ENCODE measurements at regions not wholly inside any gene's neighbourhood (a gene's known extent, or its start where the extent isn't known, plus 50 kb on each side); places are given as distances from the start of the nearest gene placed in this dataset.

DNA sequence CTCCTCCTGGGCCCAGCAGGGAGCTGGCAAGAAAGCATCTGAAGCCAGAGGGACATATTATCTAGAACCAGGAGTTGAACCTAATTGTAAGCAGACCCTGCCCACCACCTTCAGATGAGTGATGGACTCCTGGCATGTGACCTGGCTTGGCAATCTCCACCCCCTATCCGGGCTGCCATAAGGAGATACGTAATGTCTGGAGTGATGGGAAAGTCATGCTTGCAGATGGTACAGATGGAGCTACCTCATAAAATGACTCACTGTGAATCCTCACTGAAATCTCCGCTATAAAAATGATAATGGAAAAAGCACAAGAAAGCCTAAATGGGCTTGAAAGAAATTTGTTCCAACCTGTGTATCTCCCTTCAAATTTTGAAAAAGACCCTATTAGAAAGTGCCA, 157.5 kb downstream of the DMRT2 start:
- Histone ChIP-seq H3K79me2 (no peaks in the 10 kb centered on the region), H3K36me3 (ENCODE audit: control insufficient read depth, insufficient read depth, low read length) (no peaks in the 10 kb centered on the region), H3K9me3 (ENCODE audit: control insufficient read depth, low read length) (no peaks in the 10 kb centered on the region), H3K4me1 (no peaks in the 10 kb centered on the region), H3K9ac (no peak overlapping the region), H3K4me3 (ENCODE audit: low read depth, low read length) (no peak overlapping the region), H3K27me3 (ENCODE audit: control insufficient read depth, insufficient read depth, low read length) (no peaks in the 10 kb centered on the region), H3K4me2 (ENCODE audit: low read length) (no peak overlapping the region), H2AFZ (no peak overlapping the region), H3K27ac (no peak overlapping the region)
- TF ChIP-seq, protein P1, sequence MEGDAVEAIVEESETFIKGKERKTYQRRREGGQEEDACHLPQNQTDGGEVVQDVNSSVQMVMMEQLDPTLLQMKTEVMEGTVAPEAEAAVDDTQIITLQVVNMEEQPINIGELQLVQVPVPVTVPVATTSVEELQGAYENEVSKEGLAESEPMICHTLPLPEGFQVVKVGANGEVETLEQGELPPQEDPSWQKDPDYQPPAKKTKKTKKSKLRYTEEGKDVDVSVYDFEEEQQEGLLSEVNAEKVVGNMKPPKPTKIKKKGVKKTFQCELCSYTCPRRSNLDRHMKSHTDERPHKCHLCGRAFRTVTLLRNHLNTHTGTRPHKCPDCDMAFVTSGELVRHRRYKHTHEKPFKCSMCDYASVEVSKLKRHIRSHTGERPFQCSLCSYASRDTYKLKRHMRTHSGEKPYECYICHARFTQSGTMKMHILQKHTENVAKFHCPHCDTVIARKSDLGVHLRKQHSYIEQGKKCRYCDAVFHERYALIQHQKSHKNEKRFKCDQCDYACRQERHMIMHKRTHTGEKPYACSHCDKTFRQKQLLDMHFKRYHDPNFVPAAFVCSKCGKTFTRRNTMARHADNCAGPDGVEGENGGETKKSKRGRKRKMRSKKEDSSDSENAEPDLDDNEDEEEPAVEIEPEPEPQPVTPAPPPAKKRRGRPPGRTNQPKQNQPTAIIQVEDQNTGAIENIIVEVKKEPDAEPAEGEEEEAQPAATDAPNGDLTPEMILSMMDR (IDR thresholded peaks at IDR 0.05), result no peak

DNA sequence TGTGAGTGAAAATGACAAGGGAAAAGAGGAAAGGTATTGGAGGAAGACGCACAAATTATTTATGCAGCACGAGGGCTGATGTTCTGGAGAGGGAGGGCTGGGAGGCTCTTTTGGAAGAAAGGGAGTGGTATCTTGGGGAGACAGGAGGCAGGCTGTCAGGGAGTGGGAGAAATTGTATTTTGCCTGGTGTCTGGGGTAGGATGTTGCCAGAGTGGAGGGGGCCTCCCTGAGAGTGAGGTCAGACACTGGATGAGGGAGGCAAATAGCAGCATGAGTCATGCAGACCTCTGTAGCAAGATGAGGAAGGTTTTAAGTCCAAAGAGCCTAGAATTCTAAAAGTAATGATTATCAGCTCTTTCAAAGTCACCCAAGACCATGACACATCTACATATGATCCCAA, 158.0 kb downstream of the DMRT2 start:
- TF ChIP-seq, protein P1 (IDR thresholded peaks at IDR 0.05), result no peak
- no peaks in the 10 kb centered on the region for H3K9me3 ChIP-seq (ENCODE audit: control insufficient read depth, low read length)
- H3K27ac ChIP-seq, result no peak overlapping the region
- H3K4me2 ChIP-seq (ENCODE audit: low read length), result no peak overlapping the region
- H2AFZ ChIP-seq, result no peak overlapping the region
- no peaks in the 10 kb centered on the region for H3K36me3 ChIP-seq (ENCODE audit: control insufficient read depth, insufficient read depth, low read length)
- no peaks in the 10 kb centered on the region for H3K79me2 ChIP-seq
- no peak overlapping the region for H3K4me3 ChIP-seq (ENCODE audit: low read depth, low read length)
- no peak overlapping the region for H3K9ac ChIP-seq
- H3K27me3 ChIP-seq (ENCODE audit: control insufficient read depth, insufficient read depth, low read length), result no peaks in the 10 kb centered on the region
- no peaks in the 10 kb centered on the region for H3K4me1 ChIP-seq

DNA sequence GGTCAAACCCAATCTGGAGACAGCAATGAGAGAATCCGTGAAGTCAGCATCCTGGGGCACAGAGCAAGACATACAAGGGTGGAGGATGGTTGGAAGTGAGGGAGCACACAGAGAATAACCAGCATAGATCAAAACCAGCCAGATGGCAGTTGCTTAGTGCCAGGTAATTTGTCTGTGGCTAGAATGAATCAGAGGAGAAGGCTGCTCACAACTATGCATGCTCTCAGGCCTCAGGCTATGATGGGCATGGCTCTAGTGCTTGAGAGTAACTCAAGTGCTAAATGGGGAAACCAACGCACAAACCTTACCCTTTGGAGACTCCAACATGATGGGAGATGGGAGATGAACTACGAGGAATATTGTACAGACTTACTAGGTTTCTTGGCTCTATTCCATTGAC, 160.8 kb downstream of the DMRT2 start:
- H3K9ac ChIP-seq, result no peak overlapping the region
- H3K27ac ChIP-seq, result no peak overlapping the region
- H3K79me2 ChIP-seq, result no peaks in the 10 kb centered on the region
- H3K4me1 ChIP-seq, result no peaks in the 10 kb centered on the region
- H3K36me3 ChIP-seq (ENCODE audit: control insufficient read depth, insufficient read depth, low read length), result no peaks in the 10 kb centered on the region
- H3K27me3 ChIP-seq (ENCODE audit: control insufficient read depth, insufficient read depth, low read length), result no peaks in the 10 kb centered on the region
- no peak overlapping the region for H3K4me2 ChIP-seq (ENCODE audit: low read length)
- H2AFZ ChIP-seq, result no peak overlapping the region
- H3K4me3 ChIP-seq (ENCODE audit: low read depth, low read length), result no peak overlapping the region
- H3K9me3 ChIP-seq (ENCODE audit: control insufficient read depth, low read length), result no peaks in the 10 kb centered on the region
- TF ChIP-seq, protein P1 (IDR thresholded peaks at IDR 0.05), result no peak

DNA sequence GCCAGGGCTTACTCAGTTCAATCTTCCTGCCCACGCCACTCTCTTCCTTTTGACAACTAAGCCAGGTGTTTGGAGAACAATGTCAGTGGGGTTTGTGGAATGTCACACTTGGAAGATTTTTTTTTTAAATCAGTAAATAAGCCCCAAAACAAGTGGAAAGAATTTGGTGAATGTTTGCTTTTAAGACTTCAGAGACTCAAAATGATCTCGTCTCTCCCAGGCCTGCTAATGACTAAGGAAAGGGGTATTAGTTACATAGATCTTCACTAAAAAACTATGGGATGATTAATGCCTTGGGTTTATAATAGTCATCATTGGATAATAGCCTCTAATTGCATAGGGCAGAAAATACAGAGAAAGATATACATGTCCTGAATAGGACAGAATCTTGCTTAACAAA, 166.4 kb downstream of the DMRT2 start:
- TF ChIP-seq, protein P1 (IDR thresholded peaks at IDR 0.05), result no peak
- H3K4me1 ChIP-seq, result no peaks in the 10 kb centered on the region

DNA sequence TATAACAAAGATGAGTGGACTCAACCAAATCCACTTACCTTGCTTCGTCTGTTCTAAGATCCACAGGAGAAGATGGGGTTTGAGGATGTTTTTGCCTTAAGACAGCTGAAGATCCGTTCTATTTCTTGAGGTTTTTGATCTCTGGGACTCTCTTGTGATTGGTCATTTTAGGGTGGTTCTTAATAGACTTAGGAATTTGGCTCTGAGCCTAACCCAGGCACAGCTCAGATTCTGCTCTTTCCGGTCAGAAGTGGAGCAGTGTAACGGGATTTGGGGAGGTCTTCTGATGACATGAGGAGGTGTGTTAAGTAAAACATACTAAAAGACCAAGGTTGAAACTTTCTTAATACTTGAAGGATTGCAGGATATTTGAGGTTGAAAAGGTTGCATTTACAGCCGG, 166.9 kb downstream of the DMRT2 start:
- H3K27ac ChIP-seq, result no peak overlapping the region
- H3K9me3 ChIP-seq (ENCODE audit: control insufficient read depth, low read length), result no peaks in the 10 kb centered on the region
- no peak overlapping the region for H3K4me2 ChIP-seq (ENCODE audit: low read length)
- H3K9ac ChIP-seq, result no peak overlapping the region
- H3K4me3 ChIP-seq (ENCODE audit: low read depth, low read length), result no peak overlapping the region
- no peaks in the 10 kb centered on the region for H3K27me3 ChIP-seq (ENCODE audit: control insufficient read depth, insufficient read depth, low read length)
- no peaks in the 10 kb centered on the region for H3K36me3 ChIP-seq (ENCODE audit: control insufficient read depth, insufficient read depth, low read length)
- TF ChIP-seq, protein P1 (IDR thresholded peaks at IDR 0.05), result no peak
- H3K4me1 ChIP-seq, result no peaks in the 10 kb centered on the region
- H2AFZ ChIP-seq, result no peak overlapping the region
- no peaks in the 10 kb centered on the region for H3K79me2 ChIP-seq

More for the DNA sequence above, 166.4 kb downstream of the DMRT2 start:
- H3K79me2 ChIP-seq, result no peaks in the 10 kb centered on the region
- no peaks in the 10 kb centered on the region for H3K27me3 ChIP-seq (ENCODE audit: control insufficient read depth, insufficient read depth, low read length)
- H3K27ac ChIP-seq, result no peak overlapping the region
- H3K9ac ChIP-seq, result no peak overlapping the region
- H3K4me2 ChIP-seq (ENCODE audit: low read length), result no peak overlapping the region
- no peak overlapping the region for H3K4me3 ChIP-seq (ENCODE audit: low read depth, low read length)
- H3K36me3 ChIP-seq (ENCODE audit: control insufficient read depth, insufficient read depth, low read length), result no peaks in the 10 kb centered on the region
- H2AFZ ChIP-seq, result no peak overlapping the region
- H3K9me3 ChIP-seq (ENCODE audit: control insufficient read depth, low read length), result no peaks in the 10 kb centered on the region

Measured in parathyroid adenoma (tissue), 2 donors.